Osteoblast (primary cell): ENCODE measurements at regions not wholly inside any gene's neighbourhood (a gene's known extent, or its start where the extent isn't known, plus 50 kb on each side); places are given as distances from the start of the nearest gene placed in this dataset. TPM values are rescaled to one million over a fixed set of nuclear protein-coding genes. Genes with fewer than 3 reads are reported as not detected.

ENCODE experiments used
- DNase-seq: peaks from one replicate; pipeline ENCODE4 v3.0.0; 2011; ENCODE audit warnings: low spot score, mixed read lengths; ENCODE audit not compliant: insufficient read length; ENCODE audit errors: missing footprints
- H2AFZ ChIP-seq: 2 replicates; pipeline ENCODE4 v1.6.0; 2011; ENCODE audit warnings: mild to moderate bottlenecking, low read length
- H3K27ac ChIP-seq: 2 replicates; pipeline ENCODE4 v1.5.1; 2011; ENCODE audit warnings: mild to moderate bottlenecking, low read depth, low read length, moderate library complexity
- H3K27me3 ChIP-seq: 2 replicates; pipeline ENCODE4 v1.6.0; 2012; ENCODE audit warnings: mild to moderate bottlenecking, control low read depth, inconsistent platforms, low read length, moderate library complexity; ENCODE audit not compliant: insufficient read depth
- H3K36me3 ChIP-seq: 2 replicates; pipeline ENCODE4 v1.5.1; 2011; ENCODE audit warnings: mild to moderate bottlenecking, low read length, control low read depth, moderate library complexity; ENCODE audit not compliant: insufficient read depth
- H3K4me1 ChIP-seq: 2 replicates; pipeline ENCODE4 v1.5.1; 2011; ENCODE audit warnings: mild to moderate bottlenecking, low read length, control low read depth, moderate library complexity; ENCODE audit not compliant: insufficient read depth
- H3K4me2 ChIP-seq: 2 replicates; pipeline ENCODE4 v1.6.0; 2011; ENCODE audit warnings: mild to moderate bottlenecking, low read length; ENCODE audit not compliant: insufficient read depth
- H3K4me3 ChIP-seq: fragments of 200-600 bp; sonication (generic); 3 replicates; pipeline ENCODE4 v1.5.1; 2012; ENCODE audit warnings: mild to moderate bottlenecking, low read length, inconsistent platforms; ENCODE audit not compliant: insufficient read depth
- H3K79me2 ChIP-seq: 2 replicates; pipeline ENCODE4 v1.6.0; 2012; ENCODE audit warnings: mild to moderate bottlenecking, low read length, control low read depth, inconsistent platforms; ENCODE audit not compliant: insufficient read depth
- H3K9me3 ChIP-seq: 2 replicates; pipeline ENCODE4 v1.5.1; 2011; ENCODE audit warnings: low read depth, low read length, control low read depth
- H4K20me1 ChIP-seq: 2 replicates; pipeline ENCODE4 v1.6.0; 2012; ENCODE audit warnings: mild to moderate bottlenecking, low read length, control low read depth; ENCODE audit not compliant: insufficient read depth
- small RNA-seq: library from RNA; depleted of rRNA; stranded (forward); fragments of <200 nt; gene quantifications from one replicate; pipeline ENCODE3, GENCODE V24; 2012
- TF ChIP-seq, protein P1 (sequence below): IDR thresholded peaks from 2 replicates; pipeline ENCODE4 v1.5.1; 2011; ENCODE audit warnings: mild to moderate bottlenecking, low read depth, low read length, moderate library complexity; ENCODE audit errors: extremely low read depth

DNA sequence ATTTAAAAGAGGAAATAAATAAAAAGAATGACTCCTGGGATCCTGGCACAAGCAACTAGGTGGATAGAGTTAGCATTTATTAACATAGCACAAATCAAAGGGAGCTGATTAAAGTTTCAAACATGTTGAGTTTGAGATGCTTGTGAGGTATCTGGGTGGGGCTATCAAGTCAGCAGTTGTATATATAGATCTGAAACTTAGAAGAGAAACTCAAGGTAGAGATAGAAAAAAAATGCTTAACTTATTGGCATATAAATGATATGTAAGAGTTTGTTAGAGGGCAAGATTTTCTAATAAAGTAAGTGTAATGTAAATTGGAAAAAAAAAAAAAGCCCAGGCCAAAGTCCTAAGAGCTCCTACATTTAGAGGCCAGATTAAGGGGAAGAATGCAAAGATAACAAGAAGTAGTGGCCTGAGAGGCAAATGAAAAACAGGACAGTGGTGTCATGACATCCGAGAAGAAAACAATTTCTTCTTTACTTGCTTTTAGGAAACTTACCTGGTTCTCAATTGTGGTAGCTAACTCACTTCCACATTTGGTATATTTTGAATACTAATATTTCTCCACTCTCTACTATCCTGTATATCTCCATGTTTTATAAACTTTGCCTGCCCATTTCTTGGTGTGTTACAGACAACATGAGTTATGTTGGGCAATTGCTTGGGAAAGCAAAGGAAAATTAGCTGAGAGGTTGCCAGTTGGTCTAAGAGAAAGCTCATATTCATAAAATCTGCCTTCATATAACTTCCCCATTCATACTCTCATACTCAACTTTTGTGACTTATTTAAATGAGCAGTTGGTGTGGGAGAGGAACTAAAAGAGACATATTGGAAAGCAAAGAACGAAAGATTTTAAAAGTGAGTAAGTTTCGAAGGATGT is 169.2 kb downstream of the PARM1 start:
- H3K79me2 ChIP-seq = no peaks in the 10 kb centered on the region
- no peak overlapping the region for H3K4me3 ChIP-seq

More for the DNA sequence above, 169.2 kb downstream of the PARM1 start:
- H3K9me3 ChIP-seq = no peaks in the 10 kb centered on the region
- no peak overlapping the region for H2AFZ ChIP-seq
- TF ChIP-seq, protein P1, sequence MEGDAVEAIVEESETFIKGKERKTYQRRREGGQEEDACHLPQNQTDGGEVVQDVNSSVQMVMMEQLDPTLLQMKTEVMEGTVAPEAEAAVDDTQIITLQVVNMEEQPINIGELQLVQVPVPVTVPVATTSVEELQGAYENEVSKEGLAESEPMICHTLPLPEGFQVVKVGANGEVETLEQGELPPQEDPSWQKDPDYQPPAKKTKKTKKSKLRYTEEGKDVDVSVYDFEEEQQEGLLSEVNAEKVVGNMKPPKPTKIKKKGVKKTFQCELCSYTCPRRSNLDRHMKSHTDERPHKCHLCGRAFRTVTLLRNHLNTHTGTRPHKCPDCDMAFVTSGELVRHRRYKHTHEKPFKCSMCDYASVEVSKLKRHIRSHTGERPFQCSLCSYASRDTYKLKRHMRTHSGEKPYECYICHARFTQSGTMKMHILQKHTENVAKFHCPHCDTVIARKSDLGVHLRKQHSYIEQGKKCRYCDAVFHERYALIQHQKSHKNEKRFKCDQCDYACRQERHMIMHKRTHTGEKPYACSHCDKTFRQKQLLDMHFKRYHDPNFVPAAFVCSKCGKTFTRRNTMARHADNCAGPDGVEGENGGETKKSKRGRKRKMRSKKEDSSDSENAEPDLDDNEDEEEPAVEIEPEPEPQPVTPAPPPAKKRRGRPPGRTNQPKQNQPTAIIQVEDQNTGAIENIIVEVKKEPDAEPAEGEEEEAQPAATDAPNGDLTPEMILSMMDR = no peak
- no peaks in the 10 kb centered on the region for H3K36me3 ChIP-seq
- no peak for DNase-seq
- H3K27ac ChIP-seq = no peak overlapping the region
- no peaks in the 10 kb centered on the region for H3K4me1 ChIP-seq
- H3K4me2 ChIP-seq = no peak overlapping the region
- no peaks in the 10 kb centered on the region for H3K27me3 ChIP-seq
- no peaks in the 10 kb centered on the region for H4K20me1 ChIP-seq

Small RNAs in the stretch of these regions (small RNA-seq; reads per million reads assigned to genes)
- gene AC093870.1 = not detected
